Liver (tissue), 8 donors: ENCODE measurements at regions not wholly inside any gene's neighbourhood (a gene's known extent, or its start where the extent isn't known, plus 50 kb on each side); places are given as distances from the start of the nearest gene placed in this dataset.
A peak's percentile ranks its signal among the peaks of the same experiment; 100 is the strongest.

ENCODE experiments used
- DNase-seq: peaks from one replicate; pipeline ENCODE4 v3.0.0-alpha.2; 2017; ENCODE audit warnings: low spot score
- H3K27ac ChIP-seq, 2 donors: one replicate each; pipeline ENCODE4 v1.7.0; 2013; ENCODE audit warnings: inconsistent platforms in 2 of 2, low read length in 2 of 2, control low read depth in 1 of 2, low read depth in 1 of 2, mild to moderate bottlenecking in 1 of 2
- H3K27me3 ChIP-seq, 4 donors: one replicate each; pipeline versions ENCODE4 v1.6.1 to v1.7.0; 2013; ENCODE audit warnings: low read length in 3 of 4, inconsistent platforms in 1 of 4, mild to moderate bottlenecking in 1 of 4, moderate library complexity in 1 of 4; ENCODE audit not compliant: control insufficient read depth in 4 of 4, insufficient read depth in 4 of 4
- H3K36me3 ChIP-seq, 4 donors: one replicate each; pipeline versions ENCODE4 v1.6.1 to v1.7.0; 2013; ENCODE audit warnings: low read length in 3 of 4, mild to moderate bottlenecking in 3 of 4, low read depth in 1 of 4, moderate library complexity in 1 of 4; ENCODE audit not compliant: control insufficient read depth in 4 of 4, insufficient read depth in 3 of 4
- H3K4me1 ChIP-seq, 4 donors: one replicate each; pipeline versions ENCODE4 v1.6.1 to v1.7.0; 2013; ENCODE audit warnings: low read length in 3 of 4, mild to moderate bottlenecking in 3 of 4, moderate library complexity in 1 of 4; ENCODE audit not compliant: control insufficient read depth in 4 of 4, insufficient read depth in 4 of 4
- H3K4me3 ChIP-seq, 3 donors: one replicate each; pipeline versions ENCODE4 v1.6.1 to v1.7.0; 2013; ENCODE audit warnings: low read length in 3 of 3, control low read depth in 1 of 3, low read depth in 1 of 3, mild to moderate bottlenecking in 1 of 3
- H3K9ac ChIP-seq, 2 donors: one replicate each; pipeline ENCODE4 v1.7.0; 2013; ENCODE audit warnings: low read length in 2 of 2, mild to moderate bottlenecking in 2 of 2, moderate library complexity in 2 of 2, control low read depth in 1 of 2, low read depth in 1 of 2
- H3K9me3 ChIP-seq, 4 donors: one replicate each; pipeline versions ENCODE4 v1.6.1 to v1.7.0; 2013; ENCODE audit warnings: low read length in 3 of 4; ENCODE audit not compliant: control insufficient read depth in 4 of 4
- EGR1 ChIP-seq, 2 donors: IDR thresholded peaks; 2 replicates each; pipeline ENCODE4 v1.6.1; 2016 to 2018; ENCODE audit warnings: antibody characterized with exemption in 2 of 2, low read depth in 2 of 2
- FOXA1 ChIP-seq: IDR thresholded peaks from 2 replicates; pipeline ENCODE4 v1.6.1; 2016; ENCODE audit warnings: antibody characterized with exemption
- FOXA2 ChIP-seq: IDR thresholded peaks from 2 replicates; pipeline ENCODE4 v1.6.1; 2016; ENCODE audit warnings: antibody characterized with exemption
- GABPA ChIP-seq, 2 donors: IDR thresholded peaks in 1 of 2; conservative IDR thresholded peaks in 1 of 2; 2 replicates each; pipeline ENCODE4 v1.6.1; 2016; ENCODE audit warnings: antibody characterized with exemption in 2 of 2, mild to moderate bottlenecking in 1 of 2, moderate library complexity in 1 of 2
- HNF4A ChIP-seq, 2 donors: conservative IDR thresholded peaks; 2 replicates each; pipeline ENCODE4 v1.6.1; 2016; ENCODE audit warnings: antibody characterized with exemption in 2 of 2, mild to moderate bottlenecking in 2 of 2
- HNF4G ChIP-seq: IDR thresholded peaks from 2 replicates; pipeline ENCODE4 v1.6.1; 2016; ENCODE audit warnings: antibody characterized with exemption
- JUND ChIP-seq, 2 donors: IDR thresholded peaks; 2 replicates each; pipeline ENCODE4 v1.6.1; 2016; ENCODE audit warnings: antibody characterized with exemption in 2 of 2
- NR2F2 ChIP-seq: IDR thresholded peaks from 2 replicates; pipeline ENCODE4 v1.6.1; 2016; ENCODE audit warnings: antibody characterized with exemption
- RAD21 ChIP-seq, 2 donors: IDR thresholded peaks; 2 replicates each; pipeline ENCODE4 v1.6.1; 2016; ENCODE audit warnings: antibody characterized with exemption in 2 of 2, mild to moderate bottlenecking in 2 of 2
- RXRA ChIP-seq, 2 donors: IDR thresholded peaks; 2 replicates each; pipeline ENCODE4 v1.6.1; 2017 to 2018; ENCODE audit warnings: antibody characterized with exemption in 2 of 2, mild to moderate bottlenecking in 1 of 2
- SP1 ChIP-seq: IDR thresholded peaks from 2 replicates; pipeline ENCODE4 v1.6.1; 2018; ENCODE audit warnings: antibody characterized with exemption, mild to moderate bottlenecking
- TAF1 ChIP-seq: conservative IDR thresholded peaks from 2 replicates; pipeline ENCODE4 v1.6.1; 2016; ENCODE audit warnings: antibody characterized with exemption, mild to moderate bottlenecking
- YY1 ChIP-seq: IDR thresholded peaks from 2 replicates; pipeline ENCODE4 v1.6.1; 2016; ENCODE audit warnings: antibody characterized with exemption, mild to moderate bottlenecking
- WGBS: extraction: QIAGEN DNeasy Blood & Tissue Kit; methylation state at CpG from one replicate; pipeline ENCODE4 v1.1.7; 2013; 5-methylcytosine and 5-hydroxymethylcytosine counted together
- TF ChIP-seq, protein P1 (sequence below): IDR thresholded peaks from 2 replicates; pipeline ENCODE4 v1.6.1; 2016; ENCODE audit warnings: antibody characterized with exemption
- TF ChIP-seq, protein P2 (sequence below): IDR thresholded peaks from 2 replicates; pipeline ENCODE4 v1.6.1; 2016; ENCODE audit warnings: antibody characterized with exemption
- TF ChIP-seq, protein P3 (sequence below): IDR thresholded peaks from 2 replicates; pipeline ENCODE4 v1.6.1; 2016; ENCODE audit warnings: antibody characterized with exemption, mild to moderate bottlenecking
- TF ChIP-seq, protein P4 (sequence below): IDR thresholded peaks from 2 replicates; pipeline ENCODE4 v1.6.1; 2016; ENCODE audit warnings: antibody characterized with exemption
- TF ChIP-seq, protein P5 (sequence below): fragments of 150-350 bp; IDR thresholded peaks from 2 replicates; pipeline ENCODE4 v1.5.1; 2017; ENCODE audit warnings: improper control_type of control experiment, low read depth, low read length; ENCODE audit not compliant: missing input control
- donor health status: healthy.
- donor health status: healthy.
- donor health status: healthy.
- donor health status: healthy.
- donor health status: healthy.

- Histone ChIP-seq H3K27me3 (no peaks in the 10 kb centered on the region), H3K4me3 (no peak overlapping the region), H3K36me3 (no peaks in the 10 kb centered on the region), H3K27ac (no peak overlapping the region), H3K9ac (no peak overlapping the region), H3K4me1 (peaks cover 0 to 8% (median 2%) of the 10 kb centered on the region in 4 donors), H3K9me3 (no peaks in the 10 kb centered on the region)
- no peak for DNase-seq
- 67% methylated on average over 1 of the region's 1 CpG for WGBS
- TF ChIP-seq, protein P1, sequence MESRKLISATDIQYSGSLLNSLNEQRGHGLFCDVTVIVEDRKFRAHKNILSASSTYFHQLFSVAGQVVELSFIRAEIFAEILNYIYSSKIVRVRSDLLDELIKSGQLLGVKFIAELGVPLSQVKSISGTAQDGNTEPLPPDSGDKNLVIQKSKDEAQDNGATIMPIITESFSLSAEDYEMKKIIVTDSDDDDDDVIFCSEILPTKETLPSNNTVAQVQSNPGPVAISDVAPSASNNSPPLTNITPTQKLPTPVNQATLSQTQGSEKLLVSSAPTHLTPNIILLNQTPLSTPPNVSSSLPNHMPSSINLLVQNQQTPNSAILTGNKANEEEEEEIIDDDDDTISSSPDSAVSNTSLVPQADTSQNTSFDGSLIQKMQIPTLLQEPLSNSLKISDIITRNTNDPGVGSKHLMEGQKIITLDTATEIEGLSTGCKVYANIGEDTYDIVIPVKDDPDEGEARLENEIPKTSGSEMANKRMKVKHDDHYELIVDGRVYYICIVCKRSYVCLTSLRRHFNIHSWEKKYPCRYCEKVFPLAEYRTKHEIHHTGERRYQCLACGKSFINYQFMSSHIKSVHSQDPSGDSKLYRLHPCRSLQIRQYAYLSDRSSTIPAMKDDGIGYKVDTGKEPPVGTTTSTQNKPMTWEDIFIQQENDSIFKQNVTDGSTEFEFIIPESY, result no peak
- TF ChIP-seq NR2F2, result no peak
- TF ChIP-seq YY1, result no peak
- TF ChIP-seq RAD21 (IDR thresholded peaks at IDR 0.05), result no peak
- TF ChIP-seq HNF4A (conservative IDR thresholded peaks at IDR 0.05), result no peak
- no peak for TF ChIP-seq RXRA (IDR thresholded peaks at IDR 0.05)
- TF ChIP-seq, protein P2, sequence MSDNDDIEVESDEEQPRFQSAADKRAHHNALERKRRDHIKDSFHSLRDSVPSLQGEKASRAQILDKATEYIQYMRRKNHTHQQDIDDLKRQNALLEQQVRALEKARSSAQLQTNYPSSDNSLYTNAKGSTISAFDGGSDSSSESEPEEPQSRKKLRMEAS, result no peak
- no peak for TF ChIP-seq TAF1
- TF ChIP-seq EGR1 (IDR thresholded peaks at IDR 0.05; ENCODE audit: low read depth in 2 of 2), result no peak
- no peak for TF ChIP-seq SP1
- TF ChIP-seq, protein P3, sequence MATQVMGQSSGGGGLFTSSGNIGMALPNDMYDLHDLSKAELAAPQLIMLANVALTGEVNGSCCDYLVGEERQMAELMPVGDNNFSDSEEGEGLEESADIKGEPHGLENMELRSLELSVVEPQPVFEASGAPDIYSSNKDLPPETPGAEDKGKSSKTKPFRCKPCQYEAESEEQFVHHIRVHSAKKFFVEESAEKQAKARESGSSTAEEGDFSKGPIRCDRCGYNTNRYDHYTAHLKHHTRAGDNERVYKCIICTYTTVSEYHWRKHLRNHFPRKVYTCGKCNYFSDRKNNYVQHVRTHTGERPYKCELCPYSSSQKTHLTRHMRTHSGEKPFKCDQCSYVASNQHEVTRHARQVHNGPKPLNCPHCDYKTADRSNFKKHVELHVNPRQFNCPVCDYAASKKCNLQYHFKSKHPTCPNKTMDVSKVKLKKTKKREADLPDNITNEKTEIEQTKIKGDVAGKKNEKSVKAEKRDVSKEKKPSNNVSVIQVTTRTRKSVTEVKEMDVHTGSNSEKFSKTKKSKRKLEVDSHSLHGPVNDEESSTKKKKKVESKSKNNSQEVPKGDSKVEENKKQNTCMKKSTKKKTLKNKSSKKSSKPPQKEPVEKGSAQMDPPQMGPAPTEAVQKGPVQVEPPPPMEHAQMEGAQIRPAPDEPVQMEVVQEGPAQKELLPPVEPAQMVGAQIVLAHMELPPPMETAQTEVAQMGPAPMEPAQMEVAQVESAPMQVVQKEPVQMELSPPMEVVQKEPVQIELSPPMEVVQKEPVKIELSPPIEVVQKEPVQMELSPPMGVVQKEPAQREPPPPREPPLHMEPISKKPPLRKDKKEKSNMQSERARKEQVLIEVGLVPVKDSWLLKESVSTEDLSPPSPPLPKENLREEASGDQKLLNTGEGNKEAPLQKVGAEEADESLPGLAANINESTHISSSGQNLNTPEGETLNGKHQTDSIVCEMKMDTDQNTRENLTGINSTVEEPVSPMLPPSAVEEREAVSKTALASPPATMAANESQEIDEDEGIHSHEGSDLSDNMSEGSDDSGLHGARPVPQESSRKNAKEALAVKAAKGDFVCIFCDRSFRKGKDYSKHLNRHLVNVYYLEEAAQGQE, result no peak
- no peak for TF ChIP-seq GABPA (IDR thresholded peaks at IDR 0.05 in 1 of 2, conservative IDR thresholded peaks at IDR 0.05 in 1 of 2)
Observed at GRCh38 chr16:50956637-50957036, 194.4 kb downstream of the SALL1 start.

GRCh38 chr16:50955311-50955710 lies 195.8 kb downstream of the SALL1 start:
- H3K9me3 ChIP-seq, result no peaks in the 10 kb centered on the region
- no peak for TF ChIP-seq JUND (IDR thresholded peaks at IDR 0.05)
- peak in 1 of 2 donors; percentile 22 for TF ChIP-seq HNF4A (conservative IDR thresholded peaks at IDR 0.05)
- peak in 1 of 2 donors; percentile 32 for TF ChIP-seq RXRA (IDR thresholded peaks at IDR 0.05)

DNA sequence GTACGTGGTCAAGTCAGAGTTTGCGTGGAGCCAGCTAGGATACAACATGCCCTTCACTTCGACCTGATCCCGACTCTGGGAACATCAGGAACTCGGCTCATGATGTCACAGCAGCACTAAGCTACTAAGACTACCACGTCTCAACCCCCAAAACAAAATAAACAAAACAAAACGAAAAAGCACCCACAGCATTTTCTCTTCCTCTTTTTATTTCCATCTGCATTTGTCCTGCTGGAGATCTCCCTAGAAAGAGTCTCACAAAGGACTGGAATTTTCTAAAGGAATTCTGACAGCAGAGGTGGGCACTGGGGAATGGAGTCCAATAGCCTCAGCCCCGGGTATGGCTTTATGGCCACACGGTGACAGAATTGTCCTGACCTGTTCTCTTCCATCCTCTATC lies 196.6 kb downstream of the SALL1 start:
- no peak overlapping the region for H3K27ac ChIP-seq
- DNase-seq, result no peak
- no peaks in the 10 kb centered on the region for H3K36me3 ChIP-seq
- no peak overlapping the region for H3K9ac ChIP-seq
- no peaks in the 10 kb centered on the region for H3K27me3 ChIP-seq
- no peaks in the 10 kb centered on the region for H3K4me1 ChIP-seq
- H3K4me3 ChIP-seq, result no peak overlapping the region
- 78% methylated on average over 9 of the region's 9 CpGs for WGBS
- H3K9me3 ChIP-seq, result no peaks in the 10 kb centered on the region
- TF ChIP-seq HNF4A (conservative IDR thresholded peaks at IDR 0.05) (no peak), GABPA (IDR thresholded peaks at IDR 0.05 in 1 of 2, conservative IDR thresholded peaks at IDR 0.05 in 1 of 2) (no peak), YY1 (no peak), EGR1 (IDR thresholded peaks at IDR 0.05; ENCODE audit: low read depth in 2 of 2) (no peak), HNF4G (no peak), RAD21 (IDR thresholded peaks at IDR 0.05) (no peak), SP1 (no peak), TAF1 (no peak), FOXA2 (no peak), JUND (IDR thresholded peaks at IDR 0.05) (no peak), NR2F2 (no peak), FOXA1 (no peak)
- TF ChIP-seq, protein P4, sequence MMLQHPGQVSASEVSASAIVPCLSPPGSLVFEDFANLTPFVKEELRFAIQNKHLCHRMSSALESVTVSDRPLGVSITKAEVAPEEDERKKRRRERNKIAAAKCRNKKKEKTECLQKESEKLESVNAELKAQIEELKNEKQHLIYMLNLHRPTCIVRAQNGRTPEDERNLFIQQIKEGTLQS, result no peak
- TF ChIP-seq, protein P1, result no peak
- TF ChIP-seq, protein P5, sequence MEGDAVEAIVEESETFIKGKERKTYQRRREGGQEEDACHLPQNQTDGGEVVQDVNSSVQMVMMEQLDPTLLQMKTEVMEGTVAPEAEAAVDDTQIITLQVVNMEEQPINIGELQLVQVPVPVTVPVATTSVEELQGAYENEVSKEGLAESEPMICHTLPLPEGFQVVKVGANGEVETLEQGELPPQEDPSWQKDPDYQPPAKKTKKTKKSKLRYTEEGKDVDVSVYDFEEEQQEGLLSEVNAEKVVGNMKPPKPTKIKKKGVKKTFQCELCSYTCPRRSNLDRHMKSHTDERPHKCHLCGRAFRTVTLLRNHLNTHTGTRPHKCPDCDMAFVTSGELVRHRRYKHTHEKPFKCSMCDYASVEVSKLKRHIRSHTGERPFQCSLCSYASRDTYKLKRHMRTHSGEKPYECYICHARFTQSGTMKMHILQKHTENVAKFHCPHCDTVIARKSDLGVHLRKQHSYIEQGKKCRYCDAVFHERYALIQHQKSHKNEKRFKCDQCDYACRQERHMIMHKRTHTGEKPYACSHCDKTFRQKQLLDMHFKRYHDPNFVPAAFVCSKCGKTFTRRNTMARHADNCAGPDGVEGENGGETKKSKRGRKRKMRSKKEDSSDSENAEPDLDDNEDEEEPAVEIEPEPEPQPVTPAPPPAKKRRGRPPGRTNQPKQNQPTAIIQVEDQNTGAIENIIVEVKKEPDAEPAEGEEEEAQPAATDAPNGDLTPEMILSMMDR, result no peak

More at GRCh38 chr16:50955311-50955710, 195.8 kb downstream of the SALL1 start:
- Histone ChIP-seq H3K4me3 (no peak overlapping the region), H3K27ac (no peak overlapping the region), H3K36me3 (no peaks in the 10 kb centered on the region), H3K27me3 (no peaks in the 10 kb centered on the region), H3K4me1 (peaks cover 0 to under 1% (median under 1%) of the 10 kb centered on the region in 4 donors), H3K9ac (no peak overlapping the region)
- WGBS, result 30% methylated on average over 2 of the region's 2 CpGs
- DNase-seq, result no peak
